ENCODE measurements at regions not wholly inside any gene's neighbourhood (a gene's known extent, or its start where the extent isn't known, plus 50 kb on each side); places are given as distances from the start of the nearest gene placed in this dataset.

- Histone ChIP-seq H3K9me3 (ENCODE audit: control insufficient read depth, insufficient read depth, low read depth, low read length) (no peaks in the 10 kb centered on the region), H3K4me2 (ENCODE audit: extremely low read depth, insufficient read depth, low read length) (no peak overlapping the region), H3K4me3 (replicated peaks in 1 of 4; ENCODE audit: control extremely low read depth in 1 of 4, insufficient read depth in 1 of 4, low read depth in 3 of 4, low read length in 4 of 4) (no peak overlapping the region), H4K20me1 (ENCODE audit: control insufficient read depth, extremely low read depth, insufficient read depth, low read length) (no peaks in the 10 kb centered on the region), H3K36me3 (ENCODE audit: control insufficient read depth, insufficient read depth, low read length) (no peaks in the 10 kb centered on the region), H3K27ac (ENCODE audit: insufficient read depth, low read length) (no peak overlapping the region), H3K9ac (ENCODE audit: insufficient read depth, low read length) (no peak overlapping the region), H3K4me1 (ENCODE audit: control insufficient read depth, extremely low read depth, insufficient read depth, low read length) (peaks cover 5% of the 10 kb centered on the region), H2AFZ (ENCODE audit: low read length) (no peak overlapping the region), H3K27me3 (ENCODE audit: control insufficient read depth, insufficient read depth, low read length) (no peaks in the 10 kb centered on the region), H3K79me2 (ENCODE audit: control insufficient read depth, insufficient read depth, low read length) (no peaks in the 10 kb centered on the region)
- peak; percentile 93 to 97 for DNase-seq (ENCODE audit: low read depth in 2 of 2)
- TF ChIP-seq EZH2 (IDR thresholded peaks at IDR 0.05; ENCODE audit: low read length, missing control alignments) (no peak), CTCF (conservative IDR thresholded peaks at IDR 0.05 in 1 of 2, IDR thresholded peaks at IDR 0.05 in 1 of 2; ENCODE audit: low read depth in 1 of 2, low read length in 2 of 2) (peak; percentile 22 to 60)
Observed at GRCh38 chr12:116426391-116427136, 132.6 kb upstream of the MAP1LC3B2 start.

GRCh38 chr12:116427200-116427930, 131.8 kb upstream of the MAP1LC3B2 start:
- no peak overlapping the region for H3K9ac ChIP-seq (ENCODE audit: insufficient read depth, low read length)
- no peak overlapping the region for H3K4me3 ChIP-seq (replicated peaks in 1 of 4; ENCODE audit: control extremely low read depth in 1 of 4, insufficient read depth in 1 of 4, low read depth in 3 of 4, low read length in 4 of 4)
- H3K4me1 ChIP-seq (ENCODE audit: control insufficient read depth, extremely low read depth, insufficient read depth, low read length) = peaks cover 5% of the 10 kb centered on the region
- no peak overlapping the region for H3K27ac ChIP-seq (ENCODE audit: insufficient read depth, low read length)
- no peaks in the 10 kb centered on the region for H4K20me1 ChIP-seq (ENCODE audit: control insufficient read depth, extremely low read depth, insufficient read depth, low read length)
- DNase-seq (ENCODE audit: low read depth in 2 of 2) = peak in 1 of 2 donors; percentile 37
- H3K27me3 ChIP-seq (ENCODE audit: control insufficient read depth, insufficient read depth, low read length) = no peaks in the 10 kb centered on the region
- TF ChIP-seq CTCF (conservative IDR thresholded peaks at IDR 0.05 in 1 of 2, IDR thresholded peaks at IDR 0.05 in 1 of 2; ENCODE audit: low read depth in 1 of 2, low read length in 2 of 2) = no peak
- no peak for TF ChIP-seq EZH2 (IDR thresholded peaks at IDR 0.05; ENCODE audit: low read length, missing control alignments)
- H3K4me2 ChIP-seq (ENCODE audit: extremely low read depth, insufficient read depth, low read length) = no peak overlapping the region
- no peak overlapping the region for H2AFZ ChIP-seq (ENCODE audit: low read length)
- H3K36me3 ChIP-seq (ENCODE audit: control insufficient read depth, insufficient read depth, low read length) = no peaks in the 10 kb centered on the region
- no peaks in the 10 kb centered on the region for H3K79me2 ChIP-seq (ENCODE audit: control insufficient read depth, insufficient read depth, low read length)
- no peaks in the 10 kb centered on the region for H3K9me3 ChIP-seq (ENCODE audit: control insufficient read depth, insufficient read depth, low read depth, low read length)

- TF ChIP-seq CTCF (conservative IDR thresholded peaks at IDR 0.05 in 1 of 2, IDR thresholded peaks at IDR 0.05 in 1 of 2; ENCODE audit: low read depth in 1 of 2, low read length in 2 of 2) (no peak), EZH2 (IDR thresholded peaks at IDR 0.05; ENCODE audit: low read length, missing control alignments) (no peak)
- peak in 1 of 2 donors; percentile 39 for DNase-seq (ENCODE audit: low read depth in 2 of 2)
- H3K4me2 ChIP-seq (ENCODE audit: extremely low read depth, insufficient read depth, low read length) = no peak overlapping the region
- H3K27ac ChIP-seq (ENCODE audit: insufficient read depth, low read length) = no peak overlapping the region
- no peak overlapping the region for H2AFZ ChIP-seq (ENCODE audit: low read length)
- no peaks in the 10 kb centered on the region for H3K79me2 ChIP-seq (ENCODE audit: control insufficient read depth, insufficient read depth, low read length)
- H3K4me3 ChIP-seq (replicated peaks in 1 of 4; ENCODE audit: control extremely low read depth in 1 of 4, insufficient read depth in 1 of 4, low read depth in 3 of 4, low read length in 4 of 4) = no peak overlapping the region
- no peak overlapping the region for H3K9ac ChIP-seq (ENCODE audit: insufficient read depth, low read length)
- H3K36me3 ChIP-seq (ENCODE audit: control insufficient read depth, insufficient read depth, low read length) = no peaks in the 10 kb centered on the region
- H3K9me3 ChIP-seq (ENCODE audit: control insufficient read depth, insufficient read depth, low read depth, low read length) = no peaks in the 10 kb centered on the region
- H3K27me3 ChIP-seq (ENCODE audit: control insufficient read depth, insufficient read depth, low read length) = no peaks in the 10 kb centered on the region
- peaks cover 13% of the 10 kb centered on the region for H3K4me1 ChIP-seq (ENCODE audit: control insufficient read depth, extremely low read depth, insufficient read depth, low read length)
- H4K20me1 ChIP-seq (ENCODE audit: control insufficient read depth, extremely low read depth, insufficient read depth, low read length) = no peaks in the 10 kb centered on the region
Observed at GRCh38 chr12:116429826-116430360, 129.3 kb upstream of the MAP1LC3B2 start.

Data from fibroblast of lung (primary cell).